ENCODE measurements at regions not wholly inside any gene's neighbourhood (a gene's known extent, or its start where the extent isn't known, plus 50 kb on each side); places are given as distances from the start of the nearest gene placed in this dataset.

DNA sequence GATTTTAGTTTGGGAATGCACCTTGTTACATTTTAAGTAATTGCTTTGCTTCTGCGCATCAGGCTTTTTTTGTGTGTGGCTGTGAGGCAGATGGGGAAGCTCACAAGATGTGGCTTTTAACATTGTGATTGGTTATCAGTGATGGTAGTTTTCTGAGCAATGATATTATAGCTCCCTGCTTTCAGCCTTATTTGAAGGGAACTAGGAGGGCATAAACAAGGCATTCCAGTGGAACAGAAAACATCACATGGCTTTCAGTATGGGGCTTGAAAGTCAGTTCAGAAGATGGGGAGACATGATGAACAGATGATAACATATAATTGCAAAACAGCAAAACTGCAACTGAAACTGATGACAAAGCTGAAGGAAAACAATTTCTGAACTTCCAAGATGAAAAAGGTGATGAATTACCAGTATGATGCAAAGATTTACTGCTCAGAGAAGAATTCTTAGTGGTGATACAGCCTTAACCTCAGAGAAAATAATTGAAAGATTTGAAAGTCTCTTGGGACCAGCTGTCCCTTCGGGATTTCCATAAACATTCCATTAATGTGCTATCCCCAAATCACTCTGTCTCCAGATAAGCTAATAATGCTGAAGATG lies 439.7 kb downstream of the RND3 start:
- DNase-seq (ENCODE audit: low read depth, low spot score) = no peak
- no peak overlapping the region for H3K4me3 ChIP-seq (ENCODE audit: low read length)

DNA sequence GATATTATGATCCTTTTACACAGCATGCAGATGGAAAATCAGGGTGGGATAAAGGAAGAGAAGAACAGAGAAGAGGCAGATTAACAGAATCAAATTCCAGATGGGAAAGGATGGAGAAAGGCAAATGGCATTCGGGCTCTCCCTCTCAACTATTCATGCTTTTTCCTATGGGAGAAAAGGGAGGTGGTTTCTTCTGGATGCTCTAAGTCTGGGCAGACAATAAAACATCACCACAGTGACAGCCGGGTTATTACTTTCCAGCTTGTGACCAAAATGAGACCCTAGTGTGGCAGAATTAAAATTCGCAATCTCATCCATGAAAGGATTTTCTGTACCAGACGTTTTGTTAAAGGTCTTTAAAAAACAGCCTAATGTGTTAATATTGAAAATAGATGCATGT lies 440.7 kb downstream of the RND3 start:
- H3K4me3 ChIP-seq (ENCODE audit: low read length) = no peak overlapping the region
- DNase-seq (ENCODE audit: low read depth, low spot score) = no peak

DNA sequence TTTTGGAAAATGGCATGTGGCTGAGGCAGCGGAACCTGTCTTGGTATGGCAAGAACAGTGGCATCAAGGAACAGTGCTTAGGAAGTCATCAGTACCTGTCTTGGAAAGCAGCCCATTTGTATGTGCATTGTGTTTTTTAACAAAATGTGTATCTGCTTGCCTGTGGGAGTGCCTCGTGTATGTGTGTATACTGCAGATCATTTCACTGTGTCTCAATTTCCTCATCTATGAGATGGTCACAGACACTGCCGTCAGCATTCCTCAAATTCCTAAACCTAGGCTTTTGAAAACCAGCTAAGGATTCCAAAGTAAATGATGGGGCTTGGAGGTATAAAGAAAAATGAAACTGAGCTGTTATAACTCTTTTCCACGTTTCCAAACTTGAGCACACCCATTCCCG lies 441.3 kb downstream of the RND3 start:
- no peak overlapping the region for H3K4me3 ChIP-seq (ENCODE audit: low read length)
- DNase-seq (ENCODE audit: low read depth, low spot score) = no peak

DNA sequence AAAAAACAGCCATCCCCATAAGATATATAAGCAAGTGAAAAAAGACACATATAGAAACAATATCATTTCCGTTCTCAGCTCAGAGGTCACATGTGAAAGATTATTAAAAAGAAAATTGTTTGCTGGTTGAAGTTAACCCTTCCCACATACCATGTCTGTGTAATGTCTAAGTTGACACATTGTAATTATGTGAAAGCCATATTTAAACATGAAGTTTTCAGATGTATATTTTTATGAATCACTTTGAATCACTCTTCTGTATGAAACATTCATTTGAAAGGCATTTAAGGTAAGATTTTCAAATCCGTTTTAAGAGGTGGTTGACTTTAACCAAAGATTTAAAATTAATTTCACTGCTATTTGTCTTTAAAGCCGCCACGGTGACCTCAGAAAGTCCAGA lies 441.9 kb downstream of the RND3 start:
- H3K4me3 ChIP-seq (ENCODE audit: low read length) = no peak overlapping the region
- no peak for DNase-seq (ENCODE audit: low read depth, low spot score)

DNA sequence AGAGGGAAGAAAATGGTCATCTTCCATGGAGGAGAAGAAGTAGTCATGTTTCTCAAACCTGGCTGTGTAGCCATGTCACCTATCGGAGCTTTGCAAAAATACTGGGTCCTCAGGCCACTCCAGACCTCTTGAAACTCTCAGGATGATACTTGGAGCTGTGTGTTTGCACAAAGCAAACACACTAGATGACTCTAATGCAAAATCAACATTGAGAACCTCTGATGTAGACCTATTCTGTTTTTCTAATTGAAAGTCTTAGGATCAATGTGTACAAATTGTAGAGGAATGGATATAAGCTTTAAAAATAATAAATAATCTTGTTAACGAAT lies 444.3 kb downstream of the RND3 start:
- DNase-seq (ENCODE audit: low read depth, low spot score) = no peak
- no peak overlapping the region for H3K4me3 ChIP-seq (ENCODE audit: low read length)

DNA sequence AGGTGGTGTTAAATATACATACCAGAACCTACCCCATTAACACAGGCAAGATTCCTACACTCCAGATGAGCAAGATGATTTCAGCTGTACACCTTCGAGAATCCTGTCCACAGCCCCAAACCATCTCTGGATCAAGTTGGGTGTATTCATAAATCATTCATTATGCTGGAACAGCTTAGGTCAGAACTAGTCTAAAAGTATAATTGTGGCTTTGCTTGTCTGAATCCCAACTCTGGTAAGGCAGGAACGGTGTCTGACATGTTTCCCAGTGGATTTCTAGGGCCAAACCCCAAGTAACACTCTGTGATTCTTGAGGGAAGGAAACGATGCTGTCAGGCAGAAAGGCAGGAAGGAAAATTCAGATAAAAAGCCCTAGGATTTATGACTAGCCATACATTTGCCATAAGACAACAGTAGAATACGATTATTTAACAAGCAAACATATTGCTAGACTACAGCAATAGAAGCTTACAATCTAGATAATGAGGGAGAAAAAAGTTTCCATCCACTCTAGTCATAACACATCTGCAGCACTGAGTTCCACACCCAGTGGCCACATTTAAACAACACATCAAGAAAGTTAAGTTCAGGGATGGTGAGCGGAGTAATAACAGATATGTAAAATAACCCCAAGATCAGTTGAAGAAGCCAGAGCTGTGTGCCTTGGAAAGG lies 444.8 kb downstream of the RND3 start:
- no peak overlapping the region for H3K4me3 ChIP-seq (ENCODE audit: low read length)
- no peak for DNase-seq (ENCODE audit: low read depth, low spot score)

DNA sequence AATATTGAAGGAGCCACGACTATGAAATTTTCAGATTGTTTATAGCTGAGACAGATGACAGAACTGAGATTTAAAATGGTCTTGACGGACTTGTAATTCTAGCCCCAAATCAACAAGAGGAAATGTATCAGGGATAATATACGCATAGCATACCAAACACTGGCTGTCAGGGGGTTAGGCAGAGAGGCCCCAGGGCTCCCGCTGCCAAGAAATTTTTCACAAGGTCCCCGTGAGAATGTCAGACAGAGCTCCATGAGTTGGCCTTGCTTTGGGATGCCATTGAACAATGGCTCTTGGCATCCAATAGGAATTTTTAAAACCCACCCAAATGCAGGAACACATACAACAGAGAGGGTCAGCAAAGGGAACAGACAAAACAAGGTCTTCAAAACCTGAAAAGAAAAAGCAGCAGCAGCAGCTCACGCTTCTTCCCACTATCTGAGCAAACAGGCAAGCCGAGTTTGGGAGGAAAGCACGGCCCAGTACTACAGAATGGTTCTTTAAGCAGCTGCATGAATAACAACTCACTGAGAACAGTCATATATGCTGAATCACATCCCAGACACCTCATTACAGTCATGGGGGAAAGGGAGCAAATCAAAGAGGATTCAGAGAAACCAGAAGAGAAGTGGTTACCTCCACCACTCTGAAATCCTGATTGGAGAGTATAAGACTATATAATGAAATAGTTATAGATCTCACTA lies 445.6 kb downstream of the RND3 start:
- H3K4me3 ChIP-seq (ENCODE audit: low read length) = no peak overlapping the region
- DNase-seq (ENCODE audit: low read depth, low spot score) = no peak

DNA sequence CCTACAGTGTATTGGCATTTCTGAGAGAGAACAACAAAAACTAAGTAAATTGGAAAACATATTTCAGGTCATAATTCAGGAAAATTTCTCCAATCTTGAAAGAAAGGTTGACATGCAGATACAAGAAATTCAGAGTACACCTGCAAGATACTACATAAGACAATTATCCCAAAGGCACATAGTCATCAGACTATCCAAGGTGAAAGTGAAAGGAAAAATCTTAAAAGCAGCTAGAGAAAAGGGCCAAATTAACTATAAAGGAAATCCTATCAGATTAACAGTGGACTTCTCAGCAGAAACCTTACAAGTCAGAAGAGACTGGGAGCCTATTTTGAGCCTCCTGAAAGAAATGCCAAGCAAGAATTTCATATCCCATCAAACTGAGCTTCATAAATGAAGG lies 449.0 kb upstream of the MMADHC start:
- no peak for DNase-seq (ENCODE audit: low read depth, low spot score)

DNA sequence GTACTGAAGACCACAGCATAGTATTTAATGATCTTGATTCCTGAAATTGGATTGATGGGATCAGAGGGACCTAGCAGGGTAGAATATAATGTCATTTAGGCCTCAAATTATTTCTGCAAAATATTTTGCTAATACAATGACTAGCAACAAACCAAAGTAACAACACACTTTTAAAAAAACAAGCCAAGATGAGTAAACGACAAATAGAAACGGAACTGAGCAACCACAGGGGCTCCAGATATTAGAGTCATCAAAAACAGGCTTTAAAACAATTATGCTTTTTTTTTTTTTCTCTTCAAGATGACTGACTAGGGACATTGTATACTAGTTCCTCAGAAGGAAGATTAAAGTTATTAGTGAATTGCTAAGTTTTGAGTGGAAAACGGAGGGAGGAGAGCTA lies 447.1 kb upstream of the MMADHC start:
- no peak overlapping the region for H3K4me3 ChIP-seq (ENCODE audit: low read length)
- no peak for DNase-seq (ENCODE audit: low read depth, low spot score)

More for the DNA sequence above, 449.0 kb upstream of the MMADHC start:
- H3K4me3 ChIP-seq (ENCODE audit: low read length) = no peak overlapping the region

DNA sequence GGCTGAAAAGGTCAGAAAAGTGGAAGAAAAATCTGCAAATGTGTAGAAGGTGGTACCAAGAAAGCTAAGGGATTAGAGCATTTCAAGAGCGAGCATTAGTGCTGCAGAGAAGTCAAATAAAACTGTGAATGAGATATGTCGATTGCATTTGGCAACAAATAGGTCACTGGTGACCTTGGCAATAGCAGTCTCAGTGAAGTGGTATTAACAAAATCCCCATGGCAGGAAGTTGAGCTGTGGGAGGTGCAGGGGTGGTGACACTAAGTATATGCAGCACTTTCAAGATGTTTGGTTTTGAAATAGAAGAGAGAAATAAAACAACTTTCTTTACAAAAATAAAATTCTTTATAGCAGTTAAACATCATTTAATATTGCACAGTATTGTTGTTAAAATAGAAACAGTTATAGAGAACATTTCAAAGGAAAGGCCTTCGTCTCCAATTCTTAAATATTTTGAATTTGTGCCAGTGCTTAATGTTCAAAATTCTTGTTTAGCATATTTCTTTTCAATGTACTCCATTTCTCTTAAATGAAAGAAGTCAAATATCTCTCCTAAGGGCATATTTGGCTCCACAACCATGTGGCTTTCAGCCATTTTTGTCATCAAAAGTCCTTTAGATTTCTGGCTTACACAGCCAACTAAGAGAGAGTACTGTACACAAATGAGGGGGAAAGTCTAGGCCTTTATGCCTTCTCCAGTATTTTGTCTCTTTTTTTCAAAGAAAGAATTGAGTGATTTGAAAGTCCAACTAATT lies 443.0 kb upstream of the MMADHC start:
- no peak overlapping the region for H3K4me3 ChIP-seq (ENCODE audit: low read length)
- DNase-seq (ENCODE audit: low read depth, low spot score) = no peak

DNA sequence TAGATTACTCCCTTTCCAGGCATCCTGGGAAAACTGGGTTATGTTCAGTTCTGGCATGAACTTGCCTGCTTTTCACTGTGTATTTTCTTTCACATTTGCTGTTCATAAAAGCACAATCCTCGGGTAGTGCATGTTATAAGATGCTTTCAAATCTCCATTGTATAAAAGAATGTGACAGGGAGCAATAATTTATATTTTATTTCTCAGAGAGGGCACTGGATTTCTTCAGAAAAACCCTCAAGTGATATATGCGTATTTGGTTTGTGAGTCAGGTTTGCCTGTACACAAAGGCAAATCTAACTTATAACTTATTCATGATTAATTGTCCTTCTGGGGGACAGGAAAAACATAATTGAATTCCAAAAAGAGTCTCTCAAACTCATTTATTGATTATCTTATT lies 440.7 kb upstream of the MMADHC start:
- no peak for DNase-seq (ENCODE audit: low read depth, low spot score)
- H3K4me3 ChIP-seq (ENCODE audit: low read length) = no peak overlapping the region

DNA sequence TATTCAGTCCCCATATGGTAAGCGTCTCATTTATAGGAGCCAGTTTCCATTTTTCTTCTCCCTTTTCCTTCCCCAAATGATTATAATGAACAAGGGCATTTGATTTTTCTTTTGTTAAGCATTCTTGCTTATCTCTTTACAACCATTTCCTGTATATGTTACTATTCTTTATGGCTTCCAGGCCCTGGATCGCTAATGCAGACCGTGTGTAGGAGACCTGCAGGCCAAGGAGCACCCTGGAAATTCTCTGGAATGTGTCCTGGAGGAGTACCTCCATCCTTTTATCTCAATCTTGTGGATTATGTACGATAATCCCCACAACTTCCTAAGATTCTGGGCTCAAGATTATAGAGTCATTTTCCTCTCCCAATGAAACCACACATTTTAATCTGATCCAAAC lies 439.6 kb upstream of the MMADHC start:
- DNase-seq (ENCODE audit: low read depth, low spot score) = no peak
- H3K4me3 ChIP-seq (ENCODE audit: low read length) = no peak overlapping the region

DNA sequence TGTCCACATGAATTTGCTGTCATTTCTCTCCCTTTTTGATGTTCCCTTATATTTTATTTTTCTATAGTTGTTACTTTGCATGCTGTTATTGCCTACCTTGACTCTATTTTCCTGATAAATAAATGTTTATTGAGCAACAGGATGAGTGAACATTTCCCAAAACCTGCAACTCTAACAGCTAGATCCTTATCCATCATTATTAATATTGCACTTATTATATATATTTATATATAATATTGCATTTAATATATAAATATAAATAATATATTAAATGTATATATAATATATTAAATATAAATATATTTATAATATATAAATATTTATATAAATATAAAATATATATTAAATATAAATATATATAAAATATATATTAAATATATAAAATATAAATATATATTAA lies 436.1 kb upstream of the MMADHC start:
- DNase-seq (ENCODE audit: low read depth, low spot score) = no peak
- no peak overlapping the region for H3K4me3 ChIP-seq (ENCODE audit: low read length)

DNA sequence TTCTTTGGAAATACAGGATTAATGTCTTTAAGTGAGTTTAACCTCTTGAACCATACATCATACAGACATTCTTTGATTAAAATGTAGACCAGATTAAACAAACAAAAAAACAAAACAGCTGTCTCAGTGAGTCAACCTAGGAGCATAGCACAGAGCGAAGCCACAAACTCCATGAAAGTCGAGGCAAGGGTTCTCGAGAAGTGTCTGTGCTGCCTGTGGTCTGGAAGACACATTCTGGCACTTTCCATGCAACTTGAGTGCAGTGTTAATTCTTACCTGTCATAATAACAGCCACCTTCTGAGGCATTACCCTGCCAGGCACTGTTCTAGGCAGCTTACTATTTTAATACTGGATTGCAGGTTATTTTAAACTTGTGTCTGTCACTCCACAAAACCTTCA lies 435.5 kb upstream of the MMADHC start:
- H3K4me3 ChIP-seq (ENCODE audit: low read length) = no peak overlapping the region
- DNase-seq (ENCODE audit: low read depth, low spot score) = no peak

DNA sequence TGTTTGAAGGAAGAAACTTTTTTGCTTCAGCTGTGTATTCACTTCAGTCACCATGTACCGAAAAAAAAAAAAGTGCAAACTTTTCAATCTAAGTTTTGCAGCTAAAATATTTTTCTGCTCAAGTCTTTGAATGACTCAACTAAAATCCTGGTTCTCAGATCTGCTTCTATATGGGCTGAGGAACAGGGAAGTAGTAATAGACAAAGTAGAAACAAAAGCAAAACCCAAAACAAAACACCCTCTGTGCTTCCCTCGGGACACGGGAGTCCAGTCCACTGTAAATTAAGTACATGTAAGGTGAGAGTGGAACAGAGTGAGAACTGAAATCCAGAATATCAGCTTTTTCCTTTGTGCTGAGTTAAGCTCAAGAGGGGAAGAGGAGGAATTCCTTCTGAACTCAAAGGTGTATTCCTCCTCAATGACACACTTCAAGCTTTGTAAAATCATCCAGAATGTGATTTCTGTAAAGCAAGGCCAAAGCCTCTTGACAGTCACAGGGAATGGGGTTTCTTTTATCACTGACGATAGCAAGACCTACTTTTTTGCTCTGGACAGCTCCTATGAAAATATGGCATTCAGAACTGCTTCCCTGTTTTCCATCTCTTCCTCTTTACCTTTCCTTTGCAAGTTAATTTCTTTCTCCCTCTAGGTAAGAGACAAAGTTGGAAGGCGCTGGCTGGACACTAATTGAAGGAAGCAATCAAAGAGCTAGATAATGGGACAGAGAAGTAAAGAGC lies 433.5 kb upstream of the MMADHC start:
- DNase-seq (ENCODE audit: low read depth, low spot score) = no peak
- no peak overlapping the region for H3K4me3 ChIP-seq (ENCODE audit: low read length)

DNA sequence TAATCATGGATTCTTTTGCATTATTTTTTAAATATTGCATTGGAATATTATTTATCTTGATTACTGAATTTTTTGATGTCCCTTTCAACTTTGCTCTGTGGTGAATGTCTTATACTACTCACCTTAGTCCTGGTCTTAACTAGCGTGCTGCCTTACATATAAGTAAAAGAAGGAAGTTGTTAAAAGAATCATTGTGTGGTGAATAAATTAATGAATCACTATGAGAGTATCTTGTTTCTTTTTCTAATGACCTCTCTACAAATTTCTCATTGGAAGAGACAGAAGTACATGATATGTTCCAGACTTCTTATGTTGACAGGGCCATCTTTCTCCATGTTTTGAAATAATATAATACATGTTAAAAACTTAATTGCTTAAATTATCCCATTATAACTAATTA lies 432.6 kb upstream of the MMADHC start:
- no peak for DNase-seq (ENCODE audit: low read depth, low spot score)
- H3K4me3 ChIP-seq (ENCODE audit: low read length) = no peak overlapping the region

DNA sequence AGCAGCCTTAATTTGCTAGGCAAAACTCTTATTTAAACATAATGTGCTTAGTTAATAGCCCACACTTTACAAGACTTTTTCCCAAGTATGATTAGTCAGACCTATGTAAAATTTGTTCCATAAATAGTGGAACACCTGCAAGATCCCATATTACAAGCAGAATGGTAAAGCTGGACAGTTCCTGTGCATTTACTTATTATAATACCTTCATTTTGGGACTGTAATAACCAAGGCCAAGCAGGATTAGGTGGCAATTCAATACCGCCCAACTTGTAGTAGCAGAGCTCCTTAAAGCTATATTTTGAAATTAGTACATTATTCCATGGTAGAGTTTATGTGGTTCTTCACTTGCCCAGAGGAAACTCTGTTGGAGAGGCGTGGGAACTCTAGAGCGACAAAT lies 431.5 kb upstream of the MMADHC start:
- DNase-seq (ENCODE audit: low read depth, low spot score) = no peak
- H3K4me3 ChIP-seq (ENCODE audit: low read length) = no peak overlapping the region

DNA sequence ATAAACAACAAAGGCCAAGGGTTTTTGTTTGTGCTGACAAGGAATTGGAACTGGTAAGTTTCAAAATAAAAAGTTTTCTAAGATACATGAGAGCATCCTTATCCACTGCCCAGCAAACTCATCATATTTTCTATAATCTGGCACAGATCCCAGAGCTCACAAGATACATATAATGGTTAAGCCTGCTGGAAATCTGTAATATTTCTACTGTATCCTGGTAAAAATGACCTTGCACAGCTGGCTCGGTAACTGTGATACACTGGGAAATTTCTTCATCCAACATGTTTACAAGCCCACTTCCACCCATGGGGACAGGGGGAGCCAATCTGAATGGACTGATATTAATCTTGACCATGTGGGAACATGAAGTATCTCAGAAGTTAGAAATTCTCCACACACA lies 425.4 kb upstream of the MMADHC start:
- H3K4me3 ChIP-seq (ENCODE audit: low read length) = no peak overlapping the region
- no peak for DNase-seq (ENCODE audit: low read depth, low spot score)

DNA sequence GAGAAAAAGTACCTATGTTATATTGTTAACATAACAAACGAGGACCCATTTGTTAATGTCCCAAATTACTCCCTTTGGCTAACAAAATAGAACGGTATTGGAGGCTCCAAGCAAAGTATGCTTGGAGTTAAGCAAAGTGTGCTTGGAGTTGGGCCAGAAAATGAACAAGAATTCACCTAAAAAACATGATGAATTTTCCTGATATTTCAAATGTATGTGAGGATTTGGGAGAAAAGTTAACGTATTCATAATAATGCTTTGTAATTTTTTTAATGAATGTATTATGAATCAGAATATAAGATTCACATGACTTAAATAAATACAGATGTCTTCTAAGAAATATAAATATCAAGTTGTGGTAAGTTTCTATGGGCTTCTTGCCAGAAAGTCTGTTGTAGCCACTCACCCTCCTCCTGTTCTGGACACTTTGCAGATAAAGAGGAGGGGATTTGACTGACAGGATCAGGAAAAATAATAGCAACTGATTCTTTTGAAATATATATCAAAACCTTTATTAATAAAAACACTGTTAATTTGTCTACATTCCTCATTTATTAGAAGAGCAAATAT lies 423.7 kb upstream of the MMADHC start:
- DNase-seq (ENCODE audit: low read depth, low spot score) = no peak
- H3K4me3 ChIP-seq (ENCODE audit: low read length) = no peak overlapping the region
